ENCODE measurements at regions not wholly inside any gene's neighbourhood (a gene's known extent, or its start where the extent isn't known, plus 50 kb on each side); places are given as distances from the start of the nearest gene placed in this dataset.

DNA sequence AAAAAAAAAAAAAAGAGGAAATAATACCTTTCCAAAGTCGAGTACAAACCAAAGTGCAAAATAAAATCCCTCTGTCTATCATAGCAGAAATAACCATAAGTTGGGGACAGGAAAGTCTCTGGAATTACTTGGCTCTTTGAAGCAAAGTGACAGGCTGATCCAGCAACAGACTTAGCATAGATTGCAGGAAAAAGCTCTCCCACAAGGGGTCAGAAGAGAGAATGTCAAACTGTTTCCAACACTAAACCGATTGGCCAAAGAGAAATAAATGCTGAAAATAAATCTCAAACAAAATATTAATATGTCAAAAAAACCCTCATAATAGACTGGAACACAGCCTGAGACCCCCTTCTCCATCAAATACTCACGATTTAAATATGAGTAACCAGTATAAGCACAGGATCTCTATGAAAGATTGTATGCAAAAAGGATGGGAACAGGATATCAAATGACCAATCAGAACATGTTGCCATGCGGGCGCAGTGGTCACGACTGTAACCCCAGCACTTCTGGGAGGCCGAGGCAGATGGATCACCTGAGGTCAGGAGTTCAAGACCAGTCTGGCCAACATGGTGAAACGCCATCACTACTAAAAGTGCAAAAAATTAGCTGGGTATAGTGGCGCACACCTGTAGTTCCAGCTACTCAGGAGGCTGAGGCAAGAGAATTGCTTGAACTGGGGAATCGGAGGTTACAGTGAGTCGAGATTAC, 1000.7 kb upstream of the LRRN3 start:
- DNase-seq (ENCODE audit: low spot score): no peak

GRCh38 chr7:110095372-110096052, 995.4 kb upstream of the LRRN3 start:
- Histone ChIP-seq H3K9me3 (ENCODE audit: control insufficient read depth in 4 of 4, low read length in 3 of 4) (peaks cover 0 to 2% (median 0%) of the 10 kb centered on the region in 4 donors), H3K9ac (ENCODE audit: low read depth in 1 of 2, low read length in 2 of 2) (no peak overlapping the region), H3K4me1 (ENCODE audit: control insufficient read depth in 4 of 4, insufficient read depth in 4 of 4, low read length in 3 of 4) (no peaks in the 10 kb centered on the region), H3K27ac (ENCODE audit: low read depth in 1 of 2, low read length in 2 of 2) (no peak overlapping the region), H3K36me3 (ENCODE audit: control insufficient read depth in 4 of 4, insufficient read depth in 3 of 4, low read depth in 1 of 4, low read length in 3 of 4) (no peaks in the 10 kb centered on the region), H3K4me3 (ENCODE audit: low read depth in 1 of 3, low read length in 3 of 3) (no peak overlapping the region), H3K27me3 (ENCODE audit: control insufficient read depth in 4 of 4, insufficient read depth in 4 of 4, low read length in 3 of 4) (no peaks in the 10 kb centered on the region)
- no peak for TF ChIP-seq FOXA1 (IDR thresholded peaks at IDR 0.05)
- no peak for TF ChIP-seq NR2F2 (IDR thresholded peaks at IDR 0.05)
- TF ChIP-seq JUND (IDR thresholded peaks at IDR 0.05): no peak
- no peak for TF ChIP-seq FOXA2 (IDR thresholded peaks at IDR 0.05)
- TF ChIP-seq, protein P1, sequence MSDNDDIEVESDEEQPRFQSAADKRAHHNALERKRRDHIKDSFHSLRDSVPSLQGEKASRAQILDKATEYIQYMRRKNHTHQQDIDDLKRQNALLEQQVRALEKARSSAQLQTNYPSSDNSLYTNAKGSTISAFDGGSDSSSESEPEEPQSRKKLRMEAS (IDR thresholded peaks at IDR 0.05): no peak
- 63% methylated on average over 1 of the region's 1 CpG for WGBS
- DNase-seq (ENCODE audit: low spot score): no peak

More for the DNA sequence above, 1000.7 kb upstream of the LRRN3 start:
- no peaks in the 10 kb centered on the region for H3K4me1 ChIP-seq (ENCODE audit: control insufficient read depth in 4 of 4, insufficient read depth in 4 of 4, low read length in 3 of 4)
- no peak overlapping the region for H3K4me3 ChIP-seq (ENCODE audit: low read depth in 1 of 3, low read length in 3 of 3)
- no peaks in the 10 kb centered on the region for H3K27me3 ChIP-seq (ENCODE audit: control insufficient read depth in 4 of 4, insufficient read depth in 4 of 4, low read length in 3 of 4)
- H3K9ac ChIP-seq (ENCODE audit: low read depth in 1 of 2, low read length in 2 of 2): no peak overlapping the region
- H3K27ac ChIP-seq (ENCODE audit: low read depth in 1 of 2, low read length in 2 of 2): no peak overlapping the region
- 75% methylated on average over 11 of the region's 11 CpGs for WGBS
- H3K36me3 ChIP-seq (ENCODE audit: control insufficient read depth in 4 of 4, insufficient read depth in 3 of 4, low read depth in 1 of 4, low read length in 3 of 4): no peaks in the 10 kb centered on the region
- no peak for TF ChIP-seq RXRA (IDR thresholded peaks at IDR 0.05)
- peak; percentile 51 for TF ChIP-seq CTCF (IDR thresholded peaks at IDR 0.05; ENCODE audit: low read depth, low read length, missing input control)
- TF ChIP-seq RAD21 (IDR thresholded peaks at IDR 0.05): peak; percentile 63 to 74
- H3K9me3 ChIP-seq (ENCODE audit: control insufficient read depth in 4 of 4, low read length in 3 of 4): no peaks in the 10 kb centered on the region

GRCh38 chr7:110104243-110104642, 986.7 kb upstream of the LRRN3 start:
- WGBS: 90% methylated on average over 5 of the region's 5 CpGs
- DNase-seq (ENCODE audit: low spot score): no peak
- H3K9ac ChIP-seq (ENCODE audit: low read depth in 1 of 2, low read length in 2 of 2): no peak overlapping the region
- TF ChIP-seq REST (IDR thresholded peaks at IDR 0.05) (no peak), YY1 (IDR thresholded peaks at IDR 0.05) (no peak), TAF1 (conservative IDR thresholded peaks at IDR 0.05) (no peak), GABPA (IDR thresholded peaks at IDR 0.05 in 1 of 2, conservative IDR thresholded peaks at IDR 0.05 in 1 of 2) (no peak), CTCF (IDR thresholded peaks at IDR 0.05; ENCODE audit: low read depth, low read length, missing input control) (no peak), RAD21 (IDR thresholded peaks at IDR 0.05) (no peak)
- H3K4me1 ChIP-seq (ENCODE audit: control insufficient read depth in 4 of 4, insufficient read depth in 4 of 4, low read length in 3 of 4): no peaks in the 10 kb centered on the region
- H3K4me3 ChIP-seq (ENCODE audit: low read depth in 1 of 3, low read length in 3 of 3): no peak overlapping the region
- H3K27me3 ChIP-seq (ENCODE audit: control insufficient read depth in 4 of 4, insufficient read depth in 4 of 4, low read length in 3 of 4): no peaks in the 10 kb centered on the region
- H3K27ac ChIP-seq (ENCODE audit: low read depth in 1 of 2, low read length in 2 of 2): no peak overlapping the region
- H3K36me3 ChIP-seq (ENCODE audit: control insufficient read depth in 4 of 4, insufficient read depth in 3 of 4, low read depth in 1 of 4, low read length in 3 of 4): no peaks in the 10 kb centered on the region
- H3K9me3 ChIP-seq (ENCODE audit: control insufficient read depth in 4 of 4, low read length in 3 of 4): no peaks in the 10 kb centered on the region

Measured in liver (tissue), 8 donors.